D721Med (cell line): ENCODE measurements at regions not wholly inside any gene's neighbourhood (a gene's known extent, or its start where the extent isn't known, plus 50 kb on each side); places are given as distances from the start of the nearest gene placed in this dataset.

Experiments
- DNase-seq: peaks from one replicate; pipeline ENCODE4 v3.0.0; 2011; ENCODE audit warnings: low spot score; ENCODE audit not compliant: insufficient read length
- FAIRE-seq: peaks from 2 replicates; lab custom pipeline; 2011; peaks lifted over from hg19 to GRCh38; lab: Jason Lieb, UNC
- CTCF ChIP-seq: IDR thresholded peaks from 2 replicates; pipeline ENCODE4 v1.5.1; 2012; ENCODE audit warnings: mild to moderate bottlenecking, control low read depth; ENCODE audit not compliant: insufficient read depth; ENCODE audit errors: missing control alignments

- FAIRE-seq (no peak), DNase-seq (no peak)
- TF ChIP-seq CTCF = no peak
Measured at GRCh38 chr3:73789825-73790444, 165.2 kb upstream of the PDZRN3 start.

DNA sequence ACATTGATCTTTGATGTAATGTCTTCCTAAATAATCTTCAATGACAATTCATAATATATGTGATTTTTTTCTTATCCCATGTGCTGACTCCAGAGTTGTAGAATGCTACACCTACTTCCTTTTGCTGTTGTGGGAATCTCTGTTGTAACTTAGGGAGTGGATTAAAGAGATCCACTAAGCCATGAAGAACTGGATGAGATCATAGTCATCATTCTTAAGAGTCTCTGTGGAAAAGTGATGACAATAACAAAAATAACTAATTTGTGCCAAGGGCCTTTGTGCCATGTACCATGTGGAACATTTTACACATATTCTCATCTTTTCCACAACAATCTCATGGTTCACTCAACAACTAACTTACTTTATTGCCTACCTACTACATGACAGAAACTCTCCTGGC lies 162.9 kb upstream of the PDZRN3 start:
- no peak for DNase-seq
- no peak for TF ChIP-seq CTCF
- no peak for FAIRE-seq

GRCh38 chr3:73786998-73787397 lies 162.3 kb upstream of the PDZRN3 start:
- no peak for TF ChIP-seq CTCF
- DNase-seq (no peak), FAIRE-seq (no peak)

DNA sequence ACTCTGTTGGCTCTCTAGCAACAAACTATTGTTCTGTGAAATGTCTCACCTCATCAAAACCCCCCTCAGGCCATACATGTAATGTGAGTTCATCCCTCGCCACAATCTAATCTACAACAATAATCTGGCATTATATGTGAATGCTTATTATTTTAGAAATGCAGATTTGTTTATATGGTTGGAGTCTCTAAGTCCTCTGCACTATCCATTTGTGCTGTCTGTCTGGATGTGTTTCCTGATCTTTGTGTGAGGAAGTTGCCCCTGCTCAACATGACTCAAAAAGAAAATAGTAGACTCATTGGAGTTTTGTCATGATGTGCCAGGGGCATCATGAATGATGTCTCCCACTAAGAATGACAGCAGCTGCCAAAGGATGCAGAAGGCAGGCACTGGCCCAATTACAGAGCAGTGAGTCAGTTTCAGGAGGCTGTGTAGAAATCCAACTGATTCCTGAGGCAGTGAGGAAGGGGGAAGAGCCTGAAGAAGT lies 161.6 kb upstream of the PDZRN3 start:
- FAIRE-seq (no peak), DNase-seq (no peak)
- TF ChIP-seq CTCF = no peak

DNA sequence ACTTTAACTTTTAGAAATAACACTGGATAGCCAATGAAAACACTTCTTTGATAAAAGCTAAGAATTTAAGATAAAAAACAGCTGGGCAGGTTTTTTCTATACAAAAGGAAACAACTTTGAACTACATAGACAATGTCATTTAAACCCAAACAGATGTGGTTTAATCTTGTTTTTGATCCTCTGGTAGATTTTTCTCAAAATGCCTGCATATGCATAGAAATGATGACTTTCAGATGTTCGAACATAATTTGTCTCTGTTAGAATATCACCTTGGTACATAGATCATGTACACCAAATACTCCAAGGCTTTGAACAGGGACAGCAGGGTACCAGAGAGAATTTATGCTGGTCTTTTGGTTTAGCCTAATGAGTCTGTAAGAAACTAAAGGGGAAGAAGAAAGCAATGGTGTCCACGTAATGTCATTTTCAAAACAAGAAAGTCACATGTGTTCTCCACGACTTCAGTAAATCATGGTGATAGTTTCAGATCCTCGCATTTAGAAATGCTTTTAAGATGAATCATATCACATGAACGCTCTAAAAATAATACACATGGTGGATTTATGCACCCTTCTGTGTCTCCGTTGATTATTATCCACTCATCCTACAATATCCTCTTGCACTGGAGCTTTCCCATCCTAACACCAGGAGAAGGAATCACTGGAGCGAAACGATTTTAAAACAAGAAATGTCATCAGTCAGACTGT lies 160.1 kb upstream of the PDZRN3 start:
- FAIRE-seq (no peak), DNase-seq (no peak)
- TF ChIP-seq CTCF = no peak

GRCh38 chr3:73783811-73784210 lies 159.1 kb upstream of the PDZRN3 start:
- FAIRE-seq = peak; percentile 16

More at GRCh38 chr3:73783811-73784210, 159.1 kb upstream of the PDZRN3 start:
- DNase-seq = no peak
- no peak for TF ChIP-seq CTCF
